Astrocyte (in vitro differentiated cells and primary cell): ENCODE measurements at regions not wholly inside any gene's neighbourhood (a gene's known extent, or its start where the extent isn't known, plus 50 kb on each side); places are given as distances from the start of the nearest gene placed in this dataset.

ENCODE experiments used
- DNase-seq: peaks from one replicate; pipeline ENCODE4 v3.0.0-alpha.2; 2010; ENCODE audit warnings: low read depth
- FAIRE-seq: peaks from 2 replicates; lab custom pipeline; 2011; peaks lifted over from hg19 to GRCh38; lab: Jason Lieb, UNC
- H2AFZ ChIP-seq: 2 replicates; pipeline ENCODE4 v1.6.0; 2012; ENCODE audit warnings: low read depth, low read length, inconsistent platforms
- H3K27ac ChIP-seq: 2 replicates; pipeline ENCODE4 v1.5.1; 2011; ENCODE audit warnings: low read depth, low read length, inconsistent platforms
- H3K27me3 ChIP-seq: 2 replicates; pipeline ENCODE4 v1.6.0; 2011; ENCODE audit warnings: low read length, inconsistent platforms; ENCODE audit not compliant: insufficient read depth
- H3K36me3 ChIP-seq: 2 replicates; pipeline ENCODE4 v1.5.1; 2011; ENCODE audit warnings: low read length, inconsistent platforms; ENCODE audit not compliant: insufficient read depth
- H3K4me1 ChIP-seq: 2 replicates; pipeline ENCODE4 v1.5.1; 2011; ENCODE audit warnings: low read length, inconsistent platforms; ENCODE audit not compliant: insufficient read depth
- H3K4me2 ChIP-seq: 2 replicates; pipeline ENCODE4 v1.6.0; 2012; ENCODE audit warnings: low read length, inconsistent platforms
- H3K4me3 ChIP-seq: 2 replicates; pipeline ENCODE4 v1.5.1; 2011; ENCODE audit warnings: low read depth, mild to moderate bottlenecking, low read length, inconsistent platforms; ENCODE audit not compliant: insufficient read depth
- H3K79me2 ChIP-seq: 2 replicates; pipeline ENCODE4 v1.6.0; 2012; ENCODE audit warnings: mild to moderate bottlenecking, low read length, inconsistent platforms; ENCODE audit not compliant: insufficient read depth
- H3K9ac ChIP-seq: 2 replicates; pipeline ENCODE4 v1.6.0; 2012; ENCODE audit warnings: mild to moderate bottlenecking, low read length, inconsistent platforms
- H3K9me3 ChIP-seq: 2 replicates; pipeline ENCODE4 v1.5.1; 2012; ENCODE audit warnings: low read depth, mild to moderate bottlenecking, low read length, inconsistent platforms; ENCODE audit not compliant: insufficient read depth
- H4K20me1 ChIP-seq: 2 replicates; pipeline ENCODE4 v1.6.0; 2012; ENCODE audit warnings: low read length, inconsistent platforms; ENCODE audit not compliant: insufficient read depth
- H3K27ac Mint-ChIP-seq: one replicate; pipeline ENCODE4 v1.8.0; 2021; ENCODE audit warnings: mild to moderate bottlenecking, mixed read lengths; ENCODE audit not compliant: unreplicated experiment
- H3K27me3 Mint-ChIP-seq: one replicate; pipeline ENCODE4 v1.8.0; 2021; ENCODE audit warnings: low read depth, mixed read lengths; ENCODE audit not compliant: unreplicated experiment
- H3K36me3 Mint-ChIP-seq: one replicate; pipeline ENCODE4 v1.8.0; 2021; ENCODE audit warnings: low read depth, mixed read lengths; ENCODE audit not compliant: unreplicated experiment
- H3K4me1 Mint-ChIP-seq: one replicate; pipeline ENCODE4 v1.8.0; 2021; ENCODE audit warnings: low read depth, mixed read lengths; ENCODE audit not compliant: unreplicated experiment
- H3K4me3 Mint-ChIP-seq: one replicate; pipeline ENCODE4 v1.8.0; 2021; ENCODE audit warnings: mild to moderate bottlenecking, moderate library complexity, mixed read lengths; ENCODE audit not compliant: unreplicated experiment
- H3K9me3 Mint-ChIP-seq: one replicate; pipeline ENCODE4 v1.8.0; 2021; ENCODE audit warnings: mild to moderate bottlenecking, mixed read lengths; ENCODE audit not compliant: unreplicated experiment
- CTCF ChIP-seq: IDR thresholded peaks from 2 replicates; pipeline ENCODE4 v1.5.1; 2011; ENCODE audit warnings: low read depth, mild to moderate bottlenecking, inconsistent platforms, low read length, moderate library complexity; ENCODE audit not compliant: insufficient read depth
- EZH2 ChIP-seq: IDR thresholded peaks from 2 replicates; pipeline ENCODE4 v1.6.1; 2012; ENCODE audit warnings: mild to moderate bottlenecking, low read length, inconsistent platforms; ENCODE audit not compliant: insufficient read depth

- Histone ChIP-seq H3K27me3 (no peaks in the 10 kb centered on the region), H3K4me3 (no peak overlapping the region), H3K36me3 (no peaks in the 10 kb centered on the region), H3K79me2 (no peaks in the 10 kb centered on the region), H2AFZ (no peak overlapping the region), H4K20me1 (no peaks in the 10 kb centered on the region), H3K9ac (no peak overlapping the region), H3K4me1 (peaks cover 7% of the 10 kb centered on the region), H3K9me3 (no peaks in the 10 kb centered on the region), H3K4me2 (no peak overlapping the region), H3K27ac (no peak overlapping the region)
- DNase-seq (peak; percentile 84), FAIRE-seq (peak; percentile 62)
- no peak for TF ChIP-seq EZH2
- TF ChIP-seq CTCF = no peak
- Mint-ChIP-seq H3K36me3 (no peaks in the 10 kb centered on the region), H3K4me1 (peaks cover 7% of the 10 kb centered on the region), H3K27ac (no peak overlapping the region), H3K27me3 (no peaks in the 10 kb centered on the region), H3K4me3 (no peak overlapping the region), H3K9me3 (peaks cover 9% of the 10 kb centered on the region)
Observed at GRCh38 chr12:107590814-107591375, 94.7 kb upstream of the PWP1 start.

GRCh38 chr12:107593713-107594381 is 91.8 kb upstream of the PWP1 start:
- Mint-ChIP-seq H3K4me3 (no peak overlapping the region), H3K36me3 (no peaks in the 10 kb centered on the region), H3K27me3 (no peaks in the 10 kb centered on the region), H3K4me1 (peaks cover 7% of the 10 kb centered on the region), H3K9me3 (peaks cover 9% of the 10 kb centered on the region), H3K27ac (no peak overlapping the region)
- DNase-seq = no peak
- Histone ChIP-seq H3K27ac (no peak overlapping the region), H4K20me1 (no peaks in the 10 kb centered on the region), H3K36me3 (no peaks in the 10 kb centered on the region), H3K4me1 (peaks cover 7% of the 10 kb centered on the region), H3K79me2 (no peaks in the 10 kb centered on the region), H3K9me3 (no peaks in the 10 kb centered on the region), H2AFZ (no peak overlapping the region), H3K4me3 (no peak overlapping the region), H3K4me2 (no peak overlapping the region), H3K27me3 (no peaks in the 10 kb centered on the region), H3K9ac (no peak overlapping the region)
- TF ChIP-seq EZH2 = no peak
- no peak for TF ChIP-seq CTCF
- FAIRE-seq = no peak

- Mint-ChIP-seq H3K36me3 (no peaks in the 10 kb centered on the region), H3K27me3 (no peaks in the 10 kb centered on the region), H3K4me3 (no peak overlapping the region), H3K4me1 (peaks cover 7% of the 10 kb centered on the region), H3K9me3 (peaks cover 9% of the 10 kb centered on the region), H3K27ac (no peak overlapping the region)
- no peaks in the 10 kb centered on the region for H3K27me3 ChIP-seq
- no peak for TF ChIP-seq CTCF
- H3K9me3 ChIP-seq = no peaks in the 10 kb centered on the region
- no peaks in the 10 kb centered on the region for H3K79me2 ChIP-seq
- H3K36me3 ChIP-seq = no peaks in the 10 kb centered on the region
- H3K4me3 ChIP-seq = no peak overlapping the region
- peak; percentile 50 for DNase-seq
- H4K20me1 ChIP-seq = no peaks in the 10 kb centered on the region
- H3K4me1 ChIP-seq = peaks cover 7% of the 10 kb centered on the region
- no peak overlapping the region for H3K9ac ChIP-seq
- H3K27ac ChIP-seq = no peak overlapping the region
- FAIRE-seq = peak; percentile 39
- no peak overlapping the region for H2AFZ ChIP-seq
- H3K4me2 ChIP-seq = peak overlapping the region; percentile 27
Observed at GRCh38 chr12:107594995-107595394, 90.6 kb upstream of the PWP1 start.
